DMS153 treated with DMSO at 0.1 percent for 48 hours (cell line): ENCODE measurements at regions not wholly inside any gene's neighbourhood (a gene's known extent, or its start where the extent isn't known, plus 50 kb on each side); places are given as distances from the start of the nearest gene placed in this dataset.
"Not testable (repeated sequence)": the region's sequence is repeated elsewhere in the genome, so short reads cannot be mapped to it uniquely, and the experiment has no call there.

Source experiments
- DNase-seq: peaks from one replicate; lab custom pipeline; 2025; ENCODE audit not compliant: unreplicated experiment; lab: John Stamatoyannopoulos, UW

DNA sequence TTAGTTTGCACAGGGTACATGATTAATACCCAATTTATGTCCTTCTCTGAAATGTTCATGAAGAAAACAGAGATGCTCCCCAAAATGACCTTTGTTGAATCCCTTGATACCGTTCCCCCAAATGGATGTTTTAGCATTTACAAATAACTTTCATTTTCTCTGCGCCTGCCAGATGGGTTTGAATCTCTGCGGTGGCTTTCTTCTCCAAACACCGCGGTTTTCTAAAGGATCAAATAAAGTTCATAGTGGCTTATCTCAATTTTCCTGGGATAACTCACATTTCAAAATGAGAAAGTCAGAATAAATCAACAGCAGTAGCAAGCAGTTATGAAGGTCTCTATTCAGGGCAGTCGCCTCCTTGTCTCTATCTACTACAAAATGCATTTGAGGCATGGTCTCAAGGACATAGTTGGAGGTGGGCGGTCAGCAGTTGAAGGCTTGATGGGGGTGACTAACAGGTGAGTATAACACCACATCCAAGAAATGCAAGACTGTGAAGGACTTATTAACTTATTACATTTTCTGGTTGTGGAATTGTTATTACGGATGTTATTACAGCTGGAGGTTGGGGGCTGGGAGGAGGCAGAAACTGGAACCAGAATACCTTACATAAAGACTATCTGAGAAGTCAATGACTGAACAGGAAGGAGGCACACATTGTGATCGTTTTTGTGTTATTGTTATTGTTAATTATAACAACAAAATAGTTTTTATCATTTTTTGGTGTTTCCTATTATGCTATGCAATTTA, 1513.3 kb downstream of the FAM181B start:
- no peak for DNase-seq

DNA sequence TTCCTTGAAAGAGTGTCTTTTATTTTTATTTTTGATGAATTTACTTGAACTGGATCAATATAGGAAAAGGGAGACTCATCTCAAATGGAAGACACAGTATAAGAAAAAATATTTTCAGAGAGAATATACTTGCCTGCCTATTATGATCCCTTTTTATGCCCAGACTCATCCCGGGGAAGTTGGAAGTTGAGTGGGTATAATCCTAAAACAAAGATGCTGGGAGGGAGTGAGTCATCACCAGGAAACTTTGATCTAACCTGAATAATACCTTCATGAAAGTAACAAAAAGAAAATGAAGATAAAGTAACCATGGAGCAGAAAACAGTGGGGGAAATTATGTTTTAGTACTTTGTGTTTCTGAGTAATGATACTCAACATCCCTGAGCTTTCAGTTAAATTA, 1514.0 kb downstream of the FAM181B start:
- no peak for DNase-seq

DNA sequence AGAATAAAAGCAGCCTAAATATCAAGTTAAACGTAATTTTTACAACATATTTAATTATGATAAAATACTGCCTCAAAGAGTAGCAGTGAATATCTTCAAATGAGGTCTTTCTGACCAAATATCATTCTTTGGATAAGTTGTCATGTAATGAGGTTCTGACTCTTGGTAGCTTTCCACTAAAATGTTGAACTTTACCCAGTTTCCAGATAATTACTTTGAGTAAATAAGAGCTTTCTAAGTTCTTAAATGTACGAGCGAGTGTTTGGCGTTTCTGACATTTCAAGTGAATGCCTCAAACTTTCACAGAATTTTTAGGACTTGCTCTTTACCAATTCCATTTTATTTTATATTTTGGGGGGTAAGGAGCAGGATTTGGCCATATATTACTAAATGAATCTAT, 1515.2 kb downstream of the FAM181B start:
- no peak for DNase-seq

DNA sequence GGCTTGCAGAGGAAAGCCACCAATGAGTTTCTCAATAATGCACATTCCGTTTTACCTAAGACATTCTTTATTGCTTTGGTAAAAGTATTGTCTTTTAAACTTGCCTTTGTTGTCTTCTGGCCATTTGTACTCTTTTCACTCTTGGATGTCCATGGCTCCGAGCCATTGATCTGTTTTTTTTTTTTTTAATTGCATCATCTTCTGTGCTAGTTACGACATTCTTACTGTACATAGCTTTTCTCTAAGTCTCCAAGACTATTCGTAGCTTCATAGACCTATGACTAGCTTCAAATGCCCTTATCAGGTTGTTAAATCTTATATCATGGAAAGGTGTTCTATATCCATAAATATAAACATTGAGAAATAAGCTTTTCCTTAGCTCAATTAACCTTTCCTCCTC, 1522.6 kb downstream of the FAM181B start:
- DNase-seq = no peak

DNA sequence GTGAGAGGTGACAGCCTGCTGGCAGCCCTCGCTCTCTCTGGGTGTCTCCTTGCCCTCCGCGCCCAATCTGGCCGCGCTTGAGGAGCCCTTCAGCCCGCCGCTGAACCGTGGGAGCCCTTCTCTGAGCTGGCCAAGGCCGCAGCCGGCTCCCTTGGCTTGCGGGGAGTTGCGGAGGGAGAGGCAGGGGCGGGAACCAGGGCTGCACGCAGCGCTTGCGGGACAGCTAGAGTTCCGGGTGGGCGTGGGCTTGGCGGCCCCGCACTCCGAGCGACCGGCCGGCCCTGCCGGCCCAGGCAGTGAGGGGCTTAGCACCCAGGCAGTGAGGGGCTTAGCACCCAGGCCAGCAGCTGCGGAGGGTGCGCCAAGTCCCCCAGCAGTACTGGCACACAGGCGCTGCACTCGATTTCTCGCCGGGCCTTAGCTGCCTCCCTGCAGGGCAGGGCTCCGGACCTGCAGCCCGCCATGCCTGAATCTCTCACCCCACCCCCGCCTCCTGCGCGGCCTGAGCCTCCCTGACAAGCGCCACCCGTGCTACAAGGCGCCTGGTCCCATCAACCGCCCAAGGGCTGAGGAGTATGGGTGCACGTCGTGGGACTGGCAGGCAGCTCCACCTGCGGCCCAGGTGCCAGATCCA, 1526.1 kb downstream of the FAM181B start:
- DNase-seq = no peak

DNA sequence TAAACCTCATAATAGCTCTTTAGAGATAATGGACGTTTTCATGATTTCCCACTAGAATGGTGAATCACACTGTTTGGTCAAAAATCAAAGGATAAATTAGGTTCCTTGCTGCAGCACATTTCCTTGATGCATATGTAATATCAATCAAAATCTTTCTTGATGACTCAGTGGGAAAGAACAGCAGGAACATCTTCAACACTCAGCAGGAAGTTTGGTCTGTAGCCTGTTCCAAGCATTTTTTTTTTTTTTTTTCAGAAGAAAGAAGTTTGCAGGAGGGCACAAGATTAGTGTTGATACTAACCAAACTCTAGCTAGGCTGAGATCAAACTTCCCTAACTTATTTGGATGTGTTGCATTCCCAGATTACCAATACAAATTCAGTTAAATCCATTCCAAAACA, 1529.8 kb downstream of the FAM181B start:
- DNase-seq = no peak

DNA sequence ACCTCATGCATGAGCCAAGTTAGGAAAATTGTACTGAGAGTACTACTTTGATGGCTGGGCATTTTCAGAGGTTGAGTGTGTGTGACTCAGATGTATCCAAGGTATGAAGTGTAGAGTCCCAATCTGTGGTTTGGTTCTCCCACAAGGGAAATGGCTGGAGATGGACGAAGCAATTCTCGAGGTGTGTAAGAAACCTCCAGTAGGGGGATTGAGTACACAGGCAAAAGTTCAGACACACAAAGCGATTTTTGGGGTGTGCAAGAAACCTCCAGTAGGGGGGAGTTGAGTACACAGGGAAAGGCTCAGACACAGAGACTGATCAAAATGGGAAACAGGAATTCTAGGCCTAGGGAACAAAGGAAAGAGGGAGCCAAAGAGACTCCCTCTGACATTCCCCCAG, 1536.3 kb downstream of the FAM181B start:
- no peak for DNase-seq

DNA sequence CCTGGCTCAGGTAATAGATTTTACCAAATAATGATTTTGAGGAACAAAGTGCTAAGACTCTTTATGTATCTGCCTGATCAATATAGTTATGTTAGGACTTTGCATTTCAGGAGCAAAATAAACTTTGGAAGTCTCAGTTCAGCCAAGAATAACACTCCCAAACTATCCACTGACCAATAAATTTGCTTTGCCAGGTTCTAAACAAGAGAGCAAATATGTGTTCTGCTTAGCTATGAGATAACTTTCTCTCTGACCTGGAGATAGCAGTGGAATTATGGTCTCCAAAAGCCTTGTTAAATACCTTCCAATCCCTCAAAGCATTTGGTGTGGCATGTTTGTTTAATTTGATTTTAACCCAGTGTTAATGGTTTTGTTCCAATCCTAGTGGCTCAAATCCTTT, 1541.1 kb downstream of the FAM181B start:
- no peak for DNase-seq

DNA sequence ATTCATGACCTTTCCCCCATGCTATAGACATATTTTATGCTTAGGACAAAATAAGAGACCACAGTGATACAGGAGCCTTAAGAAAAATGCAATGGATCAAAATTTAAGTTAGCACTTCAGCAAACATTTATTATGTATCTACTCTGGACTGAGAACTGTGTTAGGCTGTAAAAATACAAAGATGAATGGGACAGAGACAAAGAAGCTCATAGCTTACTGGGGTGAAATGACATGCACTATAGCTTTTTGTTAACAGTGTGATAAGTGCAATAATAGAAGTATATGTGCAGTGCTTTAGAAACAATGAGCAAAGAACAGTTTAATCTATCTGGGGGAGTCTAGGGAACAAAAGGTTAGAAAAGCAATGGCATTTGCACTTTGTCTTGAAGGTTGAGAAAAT, 1543.1 kb downstream of the FAM181B start:
- no peak for DNase-seq

DNA sequence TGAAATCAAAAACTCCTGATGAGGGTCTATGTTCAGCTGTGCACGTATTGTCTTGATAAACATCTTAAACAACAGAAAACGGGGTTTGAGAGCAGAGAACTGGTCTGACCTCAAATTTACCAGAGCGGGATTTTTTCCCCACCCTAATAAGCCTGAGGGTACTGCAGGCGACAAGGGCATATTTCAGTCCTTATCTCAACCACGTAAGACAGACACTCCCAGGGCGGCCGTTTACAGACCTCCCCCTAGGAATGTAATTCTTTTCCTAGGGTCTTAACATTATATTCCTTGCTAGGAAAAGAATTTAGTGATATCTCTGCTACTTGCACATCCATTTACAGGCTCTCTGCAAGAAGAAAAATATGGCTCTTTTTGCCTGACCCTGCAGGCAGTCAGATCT, 1546.6 kb downstream of the FAM181B start:
- not testable (repeated sequence) for DNase-seq

DNA sequence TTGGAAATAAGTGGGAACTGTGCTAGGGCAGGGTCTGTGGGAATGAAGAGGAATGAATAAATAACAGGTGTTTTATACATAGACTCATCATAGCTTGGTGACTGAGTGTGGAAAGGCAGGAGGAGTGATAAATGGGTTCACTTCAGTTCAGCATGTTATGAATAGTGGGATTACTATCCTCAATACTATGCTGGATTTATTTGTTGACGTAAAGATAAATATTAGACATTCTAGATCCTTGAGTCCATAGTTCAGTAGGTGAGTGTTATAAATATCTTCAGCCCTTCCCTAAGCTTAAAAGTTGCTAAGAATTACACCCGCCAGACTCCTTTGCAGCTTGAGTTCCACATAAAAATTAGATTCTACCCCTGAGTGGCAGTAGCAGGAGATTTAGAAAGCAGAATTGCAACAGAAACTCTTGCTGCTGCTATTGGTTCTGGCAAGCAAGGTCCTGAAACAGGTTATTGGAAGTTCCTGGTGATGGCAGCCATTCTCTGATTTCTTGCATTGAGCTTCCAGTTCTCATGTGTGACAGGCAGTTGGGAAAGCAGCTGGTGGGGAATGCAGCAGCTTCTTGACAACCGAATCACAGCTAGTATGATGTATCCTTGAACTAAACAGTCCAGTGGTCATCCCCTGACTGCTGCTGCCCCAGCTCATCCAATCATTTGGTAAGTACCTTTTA, 1558.9 kb downstream of the FAM181B start:
- no peak for DNase-seq

DNA sequence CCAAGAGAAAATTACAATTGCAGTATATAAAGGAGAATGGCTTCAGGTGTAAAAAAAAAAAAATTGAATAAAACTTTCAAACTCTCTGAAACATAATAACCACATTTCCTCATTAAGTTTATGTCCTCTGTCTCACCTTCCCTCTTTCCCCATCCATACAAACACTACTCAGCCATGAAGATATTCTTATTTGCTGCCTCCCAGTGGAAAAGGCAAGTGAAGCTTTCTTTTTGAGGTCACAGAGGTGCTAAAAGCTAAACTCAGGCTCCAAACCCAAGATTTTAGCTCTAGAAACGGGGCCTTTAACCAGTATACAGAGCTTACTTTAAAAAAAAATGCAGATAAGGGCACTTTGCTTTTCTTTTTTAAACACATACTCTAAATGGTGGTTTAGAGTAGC, 1568.5 kb downstream of the FAM181B start:
- DNase-seq = no peak

DNA sequence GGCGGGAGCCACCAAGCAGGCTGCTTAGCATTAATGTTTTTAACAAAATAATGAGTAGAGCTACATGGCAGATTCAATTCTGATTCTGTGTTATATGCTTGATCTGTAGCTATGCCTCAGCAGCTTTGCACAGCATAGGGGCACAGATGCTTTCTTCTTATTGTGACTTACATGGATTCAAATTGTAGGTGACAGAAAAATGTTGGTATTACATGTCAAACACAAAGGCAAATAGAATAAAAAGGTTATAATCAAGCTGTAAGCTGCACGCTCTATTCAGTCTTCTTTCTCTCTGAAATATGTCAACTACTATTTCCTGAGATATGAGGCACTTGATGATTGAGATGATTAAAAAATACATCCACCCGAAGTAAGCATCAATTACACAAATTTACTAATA, 1573.8 kb downstream of the FAM181B start:
- no peak for DNase-seq

DNA sequence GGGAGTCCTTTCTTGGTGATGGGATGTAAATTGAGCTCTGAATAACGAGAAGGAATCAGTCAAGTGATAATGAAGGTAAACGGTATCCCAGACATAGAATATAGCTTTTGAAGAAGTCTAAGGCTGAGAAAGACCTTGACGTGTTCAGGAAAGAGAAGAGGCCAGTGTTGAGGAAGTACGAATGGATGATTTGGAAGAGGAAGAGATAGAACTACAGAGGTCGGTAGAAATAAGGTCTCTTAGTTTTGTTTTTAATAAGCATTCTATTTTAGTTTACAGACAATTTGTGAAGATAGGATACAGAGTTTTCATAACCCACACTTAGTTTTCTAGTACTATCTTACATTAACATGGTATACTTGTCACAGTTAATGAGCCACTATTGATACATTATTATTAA, 1598.1 kb downstream of the FAM181B start:
- DNase-seq = no peak

DNA sequence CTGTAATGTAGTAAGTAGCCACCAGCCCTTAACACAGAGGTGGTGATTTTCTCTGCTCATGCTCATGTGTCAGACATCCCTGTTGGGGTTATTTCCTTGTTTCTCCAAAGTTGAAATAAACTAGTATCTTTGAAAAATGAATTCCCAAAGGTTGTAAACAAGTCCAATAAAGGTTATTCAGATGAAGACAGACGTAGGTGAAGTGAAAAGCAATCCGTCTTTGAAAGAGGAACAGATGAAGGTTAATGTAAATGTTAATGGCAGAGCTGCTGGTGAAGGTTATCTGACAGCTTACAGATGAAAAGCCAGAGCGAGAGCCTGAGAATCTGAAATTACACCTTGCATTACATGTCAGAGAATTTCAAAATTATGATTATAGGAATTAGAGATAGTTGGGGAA, 1604.0 kb downstream of the FAM181B start:
- DNase-seq = no peak

DNA sequence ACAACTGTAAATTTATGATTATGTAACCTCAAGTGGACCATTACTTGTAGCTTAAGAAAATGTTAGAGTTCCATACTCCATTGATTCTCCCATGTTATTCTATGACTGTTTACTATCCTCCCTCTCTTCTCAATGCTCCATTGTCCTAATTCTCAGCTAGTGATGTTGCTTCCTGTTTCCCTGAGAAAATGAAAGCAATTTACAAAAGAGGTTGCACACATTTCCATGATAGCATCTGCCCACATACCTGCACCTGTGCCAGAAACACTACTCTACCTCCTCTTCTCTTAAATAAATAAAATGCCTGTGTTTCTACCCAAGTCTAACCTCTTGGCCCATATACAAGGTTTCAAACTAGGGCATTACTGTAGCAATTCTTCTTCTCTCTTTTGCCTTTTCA, 1620.9 kb downstream of the FAM181B start:
- no peak for DNase-seq

DNA sequence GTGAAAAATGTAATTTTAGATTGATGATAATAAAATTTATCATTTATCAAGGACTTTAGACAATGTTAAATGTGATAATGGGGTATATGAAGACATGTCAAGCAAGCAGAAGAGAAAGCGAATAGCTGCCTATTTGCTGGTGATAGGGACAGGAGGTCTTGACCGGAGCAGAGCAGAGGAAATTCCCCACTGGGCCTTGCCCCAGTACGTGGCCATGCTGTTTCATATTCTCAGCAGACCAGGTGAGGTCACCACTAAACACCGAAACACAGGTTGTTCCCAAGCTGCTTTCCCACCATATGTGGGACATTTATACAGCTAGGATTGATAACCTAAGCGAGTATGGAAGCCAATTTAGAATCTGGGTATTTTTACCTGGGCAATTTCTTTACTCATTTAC, 1629.6 kb downstream of the FAM181B start:
- DNase-seq = no peak

DNA sequence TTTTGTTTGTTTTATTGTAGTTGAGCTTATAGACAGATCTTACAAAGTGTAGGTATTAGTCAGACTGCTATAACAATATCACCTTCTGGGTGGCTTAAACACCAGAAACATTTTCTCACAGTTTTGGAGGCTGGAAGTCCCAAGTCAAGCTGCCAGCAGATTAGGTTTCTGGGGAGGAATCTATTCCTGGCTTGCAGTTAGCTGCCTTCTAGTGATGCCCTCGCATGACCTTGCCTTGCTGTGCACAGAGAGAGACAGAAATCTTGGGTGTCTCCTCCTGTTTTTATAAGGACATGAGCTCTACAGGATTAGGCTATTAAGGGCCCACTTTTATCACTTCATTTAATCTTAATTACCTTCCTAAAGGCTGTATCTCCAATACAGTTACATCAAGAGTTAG, 1635.2 kb downstream of the FAM181B start:
- DNase-seq = no peak

DNA sequence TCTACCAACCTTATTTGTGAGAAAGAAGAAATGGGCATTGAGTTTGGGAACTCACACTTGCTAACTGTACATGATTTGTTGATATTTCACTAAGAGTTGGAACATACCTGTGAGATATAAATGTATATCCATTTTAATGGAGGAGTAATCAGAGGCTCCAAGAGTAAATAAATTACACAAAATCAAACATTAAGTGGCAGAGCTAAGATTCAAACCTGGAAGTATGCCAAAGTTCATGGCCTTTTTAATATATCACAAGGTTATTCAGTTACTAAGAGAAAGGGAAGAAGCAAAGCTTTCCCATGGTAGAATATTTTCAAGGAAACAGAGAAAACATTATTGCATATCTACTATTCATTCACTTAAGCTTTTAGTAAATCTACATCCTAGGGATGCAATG, 1641.1 kb downstream of the FAM181B start:
- DNase-seq = no peak

DNA sequence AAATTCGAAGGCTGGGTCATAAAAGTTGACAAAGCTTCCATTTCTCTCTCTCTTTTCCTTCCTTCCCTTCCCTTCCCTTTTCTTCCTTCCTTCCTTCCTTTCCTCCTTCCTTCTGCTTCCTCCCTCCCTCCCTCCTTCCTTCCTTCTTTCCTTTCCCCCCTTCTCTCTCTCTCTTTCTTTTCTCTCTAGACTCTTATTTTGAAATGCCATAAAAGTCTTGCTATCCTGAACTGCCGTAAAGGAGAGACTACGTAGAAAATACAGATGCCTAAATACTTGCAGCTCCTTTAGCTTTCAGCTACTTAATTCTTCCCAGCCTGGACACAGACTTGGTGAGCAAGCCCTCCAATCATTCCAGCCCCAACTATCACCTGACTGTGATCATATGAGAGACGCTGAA, 1644.4 kb downstream of the FAM181B start:
- DNase-seq = no peak

DNA sequence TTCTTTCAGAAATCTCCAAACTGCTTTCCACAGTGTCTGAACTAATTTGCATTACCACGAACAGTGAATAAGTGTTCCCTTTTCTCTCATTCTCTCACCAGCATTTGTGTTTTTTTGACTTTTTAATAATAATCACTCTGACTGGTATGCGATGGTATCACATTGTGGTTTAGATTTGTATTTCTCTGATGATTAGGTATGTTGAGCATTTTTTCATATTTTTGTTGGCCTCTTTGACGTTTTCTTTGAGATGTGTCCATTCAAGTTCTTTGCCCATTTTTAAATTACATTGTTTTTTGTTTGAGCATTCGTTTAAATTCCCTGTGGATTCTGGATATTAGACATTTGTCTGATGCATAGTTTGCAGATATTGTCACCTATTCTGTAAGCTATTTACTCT, 1639.6 kb upstream of the TENM4 start:
- DNase-seq = no peak

DNA sequence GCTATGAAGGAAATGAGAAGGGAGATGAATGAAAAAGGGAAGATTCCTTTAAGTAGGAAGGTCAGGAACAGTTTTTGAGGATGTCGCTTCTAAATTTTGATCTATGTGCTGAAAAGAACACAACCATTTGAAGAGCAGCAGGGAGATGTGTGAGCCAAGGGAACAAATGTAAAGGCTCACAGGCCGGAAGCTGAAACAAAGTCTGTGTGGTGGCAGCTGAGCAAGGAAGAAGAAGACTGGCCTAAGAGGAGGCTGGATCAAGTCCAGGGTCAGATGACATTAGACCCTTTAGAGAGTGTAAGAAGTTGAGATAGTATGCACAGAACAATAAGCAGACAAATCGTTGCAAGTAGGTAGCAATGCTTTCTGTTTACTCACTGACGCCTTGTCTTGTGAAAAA, 1631.4 kb upstream of the TENM4 start:
- no peak for DNase-seq
